GM18858 (cell line): ENCODE measurements at regions not wholly inside any gene's neighbourhood (a gene's known extent, or its start where the extent isn't known, plus 50 kb on each side); places are given as distances from the start of the nearest gene placed in this dataset.

ENCODE experiments used
- ATAC-seq: cut with Tn5 transposase; IDR thresholded peaks from one replicate; pipeline ENCODE4 v1.9.1; 2021; ENCODE audit not compliant: unreplicated experiment

- ATAC-seq, result no peak
Observed at GRCh38 chr20:39541136-39541803, 579.1 kb downstream of the DHX35 start.

DNA sequence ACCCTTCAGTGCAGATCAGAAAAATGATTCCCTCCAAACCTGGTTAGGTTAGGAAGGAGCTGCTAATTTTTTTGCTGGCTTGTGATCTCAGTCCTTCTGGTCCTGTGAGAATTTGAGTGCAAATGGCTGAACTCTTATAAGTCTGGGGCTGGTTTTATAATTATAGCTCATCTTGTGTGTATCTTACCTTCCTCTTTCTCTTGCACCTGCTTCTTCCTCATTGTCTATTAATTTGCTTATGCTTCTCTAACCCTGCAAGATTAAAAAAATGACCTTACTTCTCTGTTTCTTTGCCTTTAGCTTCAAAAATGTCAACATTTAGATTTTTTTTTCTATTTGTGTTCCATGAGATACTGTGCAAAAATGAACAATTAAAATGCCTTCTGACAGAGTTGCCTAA lies 576.2 kb downstream of the DHX35 start:
- ATAC-seq, result no peak

GRCh38 chr20:39535301-39535700 lies 573.2 kb downstream of the DHX35 start:
- ATAC-seq, result no peak

- ATAC-seq, result no peak
Observed at GRCh38 chr20:39534846-39535245, 572.7 kb downstream of the DHX35 start.

- ATAC-seq, result no peak
Observed at GRCh38 chr20:39533858-39534257, 571.7 kb downstream of the DHX35 start.

DNA sequence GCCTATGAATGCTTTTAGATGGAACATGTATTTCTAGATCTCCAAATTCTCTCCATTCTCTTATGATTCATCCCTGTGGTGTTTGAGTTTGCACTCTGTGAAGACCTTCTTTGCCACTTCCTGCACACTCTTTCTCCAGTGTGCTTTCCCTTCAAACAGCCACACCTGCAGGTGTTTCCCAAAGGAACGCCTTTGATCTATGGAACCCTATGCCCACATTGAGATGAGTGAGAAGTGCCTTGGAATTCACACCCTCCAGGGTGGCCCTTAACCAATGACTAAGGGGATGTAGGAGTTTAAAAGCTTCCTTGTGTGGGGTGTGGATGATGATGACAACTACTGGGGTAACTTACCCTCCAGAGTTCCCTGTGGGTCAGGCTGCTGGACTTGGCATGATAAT lies 570.1 kb downstream of the DHX35 start:
- ATAC-seq, result no peak

GRCh38 chr20:39528436-39528835 lies 566.3 kb downstream of the DHX35 start:
- no peak for ATAC-seq

GRCh38 chr20:39524371-39524911 lies 562.3 kb downstream of the DHX35 start:
- no peak for ATAC-seq

DNA sequence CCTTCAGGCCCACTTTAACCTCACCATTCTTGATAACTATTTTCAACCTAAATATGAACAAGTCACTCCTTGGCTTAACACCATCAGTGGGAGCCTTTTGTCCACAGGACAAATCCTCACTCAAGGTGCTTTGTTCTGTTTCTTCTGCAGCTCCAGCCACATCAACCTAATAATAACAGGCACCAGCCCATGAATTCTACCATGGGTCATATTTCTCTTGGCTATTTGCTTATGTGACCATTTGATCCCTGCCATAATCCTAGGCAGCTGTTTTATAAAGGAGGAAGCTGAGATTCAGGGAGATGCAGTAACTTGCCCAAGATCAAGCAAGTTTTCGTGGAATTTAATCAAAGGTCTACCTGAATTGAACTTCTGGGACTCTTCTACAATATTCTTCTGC lies 561.3 kb downstream of the DHX35 start:
- ATAC-seq, result no peak

DNA sequence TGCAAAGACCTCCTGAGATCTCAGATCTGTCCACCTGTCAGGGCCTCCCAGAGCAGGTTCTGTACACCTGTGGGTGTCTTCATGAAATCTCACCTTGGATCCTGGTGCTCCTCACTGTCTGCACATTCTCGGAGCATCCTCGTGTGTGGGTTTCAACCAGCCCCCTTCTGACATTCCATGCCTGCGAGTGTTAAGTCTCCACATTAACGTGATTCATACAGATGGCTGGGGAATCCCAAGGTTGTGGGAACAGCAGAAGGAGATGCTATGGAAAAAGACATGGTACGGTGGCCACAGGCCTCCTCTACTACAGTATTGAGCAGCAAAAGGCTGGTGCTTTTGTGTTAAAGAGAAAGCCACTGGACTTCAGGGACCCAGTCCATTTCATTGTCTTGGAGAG lies 556.5 kb downstream of the DHX35 start:
- ATAC-seq, result no peak

DNA sequence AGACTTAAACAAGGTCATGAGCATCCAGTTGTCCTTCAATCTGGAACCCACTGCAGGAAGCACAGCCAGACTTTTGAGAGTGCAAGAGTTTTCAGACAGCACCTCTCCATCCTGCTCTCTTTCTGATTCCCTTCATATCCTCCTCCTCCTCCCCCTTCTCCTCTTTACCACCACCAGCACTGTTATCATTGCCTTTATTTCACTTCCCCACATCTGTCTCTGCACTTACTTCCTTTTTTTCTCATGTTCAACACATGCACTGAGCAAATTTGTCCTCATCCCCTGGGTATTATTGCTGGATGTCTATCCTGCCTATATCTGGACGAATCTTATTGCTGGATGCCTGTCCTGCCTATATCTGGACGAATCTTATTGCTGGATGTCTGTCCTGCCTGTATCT lies 554.8 kb downstream of the DHX35 start:
- no peak for ATAC-seq

DNA sequence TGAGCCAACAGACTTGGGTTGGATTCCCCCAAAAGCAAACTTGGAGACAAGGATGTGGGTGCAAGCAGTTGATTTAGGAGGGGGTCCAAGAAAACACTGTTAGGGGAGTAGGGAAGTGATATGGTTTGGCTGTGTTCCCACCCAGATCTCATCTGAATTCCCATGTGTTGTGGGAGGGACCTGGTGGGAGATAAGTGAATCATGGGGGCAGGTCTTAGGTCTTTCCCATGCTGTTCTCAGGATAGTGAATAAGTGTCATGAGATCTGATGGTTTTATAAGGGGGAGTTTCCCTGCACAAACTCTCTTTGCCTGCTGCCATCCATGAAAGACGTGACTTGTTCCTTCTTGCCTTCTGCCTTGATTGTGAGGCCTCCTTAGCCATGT lies 542.6 kb downstream of the DHX35 start:
- no peak for ATAC-seq

DNA sequence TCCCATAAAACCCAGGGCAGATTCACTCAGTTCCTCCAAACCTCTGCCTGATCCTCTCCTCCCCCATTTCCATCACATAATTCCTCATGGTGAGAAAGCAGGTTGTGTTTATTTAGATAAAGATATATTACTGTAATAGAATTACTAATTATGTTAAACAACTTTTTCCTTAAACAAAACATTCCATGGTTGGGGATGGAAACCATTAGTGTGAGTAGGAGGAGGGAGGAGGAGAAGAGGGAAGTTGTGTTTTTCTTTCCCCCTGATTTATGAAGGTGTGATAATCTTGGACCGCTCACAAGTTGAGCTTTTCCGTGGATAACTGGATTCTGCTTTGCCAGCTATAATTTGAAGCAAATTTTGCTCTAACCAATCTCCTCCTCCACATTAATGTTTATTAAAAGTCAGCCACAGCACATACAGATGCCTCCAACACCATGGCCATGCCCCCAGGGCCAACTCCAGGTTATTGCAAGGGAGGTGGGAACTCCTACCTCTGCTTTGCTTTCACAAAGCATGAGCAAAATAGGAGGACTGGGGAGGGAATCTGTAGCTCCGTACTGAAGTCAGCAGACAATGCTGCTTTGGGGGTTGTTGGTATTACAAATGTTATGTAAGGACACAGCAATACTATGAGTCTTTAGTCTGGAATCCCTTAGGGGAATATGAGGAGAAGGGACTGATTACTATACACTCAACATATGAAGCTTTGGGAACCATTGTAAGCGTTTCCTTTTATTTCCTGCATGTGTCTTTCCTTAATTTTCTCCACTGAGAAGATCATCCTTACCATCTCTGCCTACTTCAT lies 542.0 kb downstream of the DHX35 start:
- ATAC-seq, result no peak

GRCh38 chr20:39492223-39492797 lies 530.2 kb downstream of the DHX35 start:
- no peak for ATAC-seq

DNA sequence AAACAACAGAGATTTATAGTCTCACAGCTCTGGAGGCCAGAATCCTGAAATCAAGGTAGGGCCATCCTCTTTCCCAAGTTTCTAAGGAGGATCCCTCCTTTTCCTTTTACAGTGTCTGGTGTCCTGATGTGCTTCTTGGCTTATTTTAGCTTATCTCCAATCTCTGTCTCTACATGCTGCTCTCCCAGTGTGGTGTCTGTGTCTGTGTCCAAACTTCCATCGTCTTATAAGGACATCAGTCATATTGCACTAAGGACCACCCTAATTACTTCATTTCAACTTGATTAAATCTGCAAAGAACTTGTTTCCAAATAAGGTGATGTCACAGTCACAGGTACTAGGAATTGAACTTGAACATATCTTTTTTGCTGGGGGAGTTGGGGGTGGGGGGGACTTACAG lies 529.6 kb downstream of the DHX35 start:
- no peak for ATAC-seq

GRCh38 chr20:39489986-39490560 lies 527.9 kb downstream of the DHX35 start:
- no peak for ATAC-seq

DNA sequence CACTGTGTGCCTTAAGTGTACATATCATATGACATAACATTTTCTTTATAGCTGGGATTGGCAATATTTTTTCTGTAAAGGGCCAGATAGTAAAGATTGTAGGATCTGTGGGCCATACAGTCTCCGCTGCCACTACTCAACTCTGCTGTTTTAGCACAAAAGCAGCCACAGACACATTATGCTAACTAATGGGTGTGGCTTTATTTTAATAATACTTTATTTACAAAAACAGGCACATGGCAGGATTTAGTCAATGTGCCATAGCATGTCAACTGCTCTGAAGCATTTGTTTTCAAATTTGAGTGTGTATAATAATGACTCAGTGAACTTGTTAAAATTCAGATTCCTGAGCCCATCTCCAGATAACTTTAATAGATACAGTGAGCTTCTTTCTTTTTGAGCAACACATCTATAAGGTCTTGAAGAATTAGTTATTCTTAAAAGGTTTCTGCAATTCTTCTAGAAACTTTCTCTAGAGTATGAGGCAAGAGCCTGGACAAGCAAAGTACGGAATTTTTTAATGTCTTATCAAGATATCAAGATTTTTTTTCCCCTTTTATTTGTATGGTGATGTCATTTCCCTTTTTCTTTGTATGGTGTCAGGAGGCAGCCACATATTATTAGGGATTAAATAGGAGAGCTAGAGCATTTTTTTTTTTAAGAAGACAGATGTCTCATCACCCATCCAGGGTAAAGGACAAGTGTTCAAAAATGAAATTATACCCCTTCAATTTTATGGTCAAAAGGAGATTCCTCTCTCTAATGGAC lies 518.3 kb downstream of the DHX35 start:
- no peak for ATAC-seq

- ATAC-seq, result no peak
Observed at GRCh38 chr20:39479196-39479810, 517.2 kb downstream of the DHX35 start.

DNA sequence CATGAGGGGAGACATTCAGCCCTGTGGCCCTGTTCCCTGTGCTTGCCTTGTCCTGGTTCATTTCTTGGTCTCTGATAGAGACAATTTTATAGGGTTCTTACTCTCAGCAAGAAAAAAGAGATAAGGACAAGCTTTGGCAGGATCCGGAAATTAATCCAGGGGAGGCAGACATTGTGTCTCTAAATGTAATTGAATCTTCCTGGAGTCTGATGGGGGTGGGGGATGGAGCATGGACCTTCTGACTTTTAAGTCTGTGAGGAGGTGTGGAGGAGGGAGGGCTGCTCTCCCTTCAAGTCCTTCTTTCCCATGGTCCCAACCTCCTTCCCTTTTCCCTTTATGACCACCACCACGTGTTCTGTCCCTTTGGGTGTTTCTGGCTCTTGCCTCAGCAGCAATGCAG lies 512.7 kb downstream of the DHX35 start:
- ATAC-seq, result no peak

DNA sequence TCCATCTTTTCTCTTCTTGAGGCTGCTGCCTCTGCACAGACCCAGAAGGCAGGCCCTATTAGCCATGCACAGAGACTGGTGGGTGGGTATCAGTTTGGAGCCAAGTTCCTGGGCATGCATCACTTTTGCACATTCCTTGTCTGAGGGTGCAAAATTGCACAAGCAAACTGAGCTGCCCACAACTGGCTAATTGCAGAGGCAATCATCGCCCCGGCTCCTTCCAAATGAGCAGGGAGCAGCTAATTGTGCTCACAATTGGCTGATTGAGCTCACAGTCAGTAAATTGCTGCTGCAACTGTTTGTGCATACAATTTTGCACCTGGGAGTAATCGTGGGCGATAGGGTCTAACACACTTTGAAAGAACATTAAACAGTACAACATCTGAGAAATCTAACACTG lies 511.4 kb downstream of the DHX35 start:
- ATAC-seq, result no peak

DNA sequence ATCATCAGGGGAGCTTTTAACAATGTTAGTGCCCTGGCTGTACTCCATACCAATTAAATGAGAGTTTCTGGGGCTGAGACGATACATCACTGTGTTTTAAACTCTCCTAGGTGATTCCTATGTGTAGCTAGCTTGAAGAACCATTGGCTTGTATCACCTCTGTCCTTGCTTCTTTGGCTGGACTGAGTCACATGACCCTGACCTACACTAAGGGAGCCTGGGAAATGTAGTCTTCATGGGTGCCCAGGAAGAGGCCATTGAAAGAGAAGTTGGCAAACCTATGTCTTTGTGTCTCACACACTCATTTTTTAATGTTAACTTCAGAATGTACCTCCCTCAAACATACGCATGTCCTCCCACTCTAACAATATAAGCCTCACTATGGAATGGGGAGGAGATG lies 506.6 kb downstream of the DHX35 start:
- ATAC-seq, result no peak
